Right hindlimb (tissue), 1 donor: ENCODE measurements at regions not wholly inside any gene's neighbourhood (a gene's known extent, or its start where the extent isn't known, plus 50 kb on each side); places are given as distances from the start of the nearest gene placed in this dataset.
"Not testable (repeated sequence)": the region's sequence is repeated elsewhere in the genome, so short reads cannot be mapped to it uniquely, and the experiment has no call there.

Experiments used
- DNase-seq: peaks from one replicate; pipeline ENCODE4 v3.0.0-alpha.2; 2018

DNA sequence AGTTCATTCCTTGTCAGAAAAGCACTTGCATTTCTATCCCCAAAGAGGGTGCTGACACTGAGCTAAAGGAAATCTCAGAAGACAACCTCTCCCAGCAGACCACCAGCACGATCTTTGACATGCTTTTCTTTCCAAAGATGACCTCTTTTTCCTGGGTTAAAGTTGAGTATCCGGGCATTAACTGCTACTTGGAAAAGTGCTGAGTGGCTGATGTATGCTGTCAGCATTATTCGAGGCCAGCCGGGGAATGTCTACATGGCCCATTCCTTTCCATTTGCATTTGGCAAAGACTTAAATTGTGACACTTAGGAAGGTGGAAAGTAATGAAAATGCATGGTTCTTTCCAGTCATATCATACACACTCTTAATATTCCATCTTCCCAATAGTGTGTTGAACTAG lies 90.6 kb upstream of the SKAP2 start:
- no peak for DNase-seq

DNA sequence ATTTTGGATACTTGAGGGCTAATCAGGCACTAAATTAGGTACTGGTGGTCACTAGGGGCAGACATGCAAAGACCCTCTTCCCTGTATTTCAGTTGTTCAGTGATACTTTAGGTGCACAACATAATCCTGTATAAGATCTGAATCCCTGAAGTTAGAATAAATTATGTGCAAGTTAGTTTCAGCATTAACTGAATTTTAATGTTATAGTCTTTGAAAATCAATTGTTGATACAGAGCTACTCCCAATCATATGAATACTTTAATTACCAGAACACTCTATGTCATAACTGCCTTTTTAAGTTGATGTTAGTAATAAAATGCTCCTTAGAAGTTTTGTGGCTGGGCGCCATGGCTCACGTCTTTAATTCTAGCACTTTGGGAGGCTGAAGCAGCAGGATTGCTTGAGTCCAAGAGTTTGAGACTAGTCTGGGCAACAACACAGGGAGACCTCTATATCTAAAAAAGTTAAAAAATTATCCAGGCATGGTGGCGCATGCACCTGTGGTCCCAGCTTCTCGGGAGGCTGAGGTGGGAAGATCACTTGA lies 87.1 kb upstream of the SKAP2 start:
- DNase-seq: no peak

DNA sequence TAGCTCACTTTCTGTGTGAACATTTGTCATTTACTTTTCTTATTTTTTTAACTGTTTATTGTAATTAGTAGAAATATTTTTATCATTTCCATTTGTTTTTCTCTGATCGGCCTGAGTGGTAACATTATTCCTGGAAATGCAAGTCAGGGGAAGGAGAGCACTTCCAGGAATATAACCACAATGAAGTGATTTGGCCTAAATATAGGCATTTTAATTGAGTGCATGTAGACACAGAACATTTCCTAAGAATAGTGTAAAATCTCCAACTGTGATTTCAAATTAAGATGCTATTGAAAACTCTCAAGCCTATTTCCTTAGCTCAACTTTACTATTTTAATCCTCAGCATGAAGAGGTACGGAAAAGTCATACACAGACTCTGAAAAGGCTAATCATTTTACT lies 86.5 kb upstream of the SKAP2 start:
- DNase-seq: no peak

DNA sequence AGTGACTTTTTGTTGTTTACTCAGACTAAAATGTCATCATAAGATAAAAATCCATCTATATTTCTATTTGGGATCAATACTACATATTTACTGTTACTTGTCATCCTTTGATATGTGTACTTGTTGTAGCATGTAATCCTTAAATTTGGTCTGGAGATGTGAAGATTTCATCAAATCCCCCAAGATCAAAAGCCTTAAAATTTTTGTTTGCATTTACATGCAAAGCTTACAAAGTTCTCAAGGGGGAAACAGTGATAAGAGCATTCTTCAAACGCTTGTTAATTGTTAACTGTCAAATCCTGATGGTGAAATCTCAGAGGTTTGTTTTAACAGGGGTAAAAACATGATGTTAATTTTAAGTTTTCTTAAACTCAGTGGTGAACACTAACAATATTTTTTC lies 84.9 kb upstream of the SKAP2 start:
- DNase-seq: no peak

DNA sequence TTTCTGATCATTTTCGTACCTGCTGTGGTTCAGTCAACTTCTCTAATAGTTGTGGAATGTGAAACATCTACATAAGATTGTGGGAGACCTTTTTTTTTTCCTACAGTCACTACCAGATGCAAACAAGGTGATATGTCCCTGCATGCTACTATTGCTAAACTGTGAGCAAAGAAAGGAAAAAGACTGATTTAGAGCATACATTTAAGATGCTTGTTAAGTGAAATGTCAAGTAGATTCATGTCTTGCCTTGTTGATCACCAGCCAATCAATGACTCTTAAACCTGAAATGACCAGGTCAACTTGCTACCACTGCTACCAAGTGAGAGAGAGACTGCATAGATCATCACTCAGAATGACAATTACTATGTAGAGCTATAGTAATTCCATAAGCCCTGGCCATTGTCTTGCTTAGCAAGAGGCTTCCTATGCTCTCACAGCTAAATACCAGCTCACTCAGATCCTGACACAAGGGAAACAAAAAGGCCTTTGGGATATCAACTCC lies 84.3 kb upstream of the SKAP2 start:
- no peak for DNase-seq

DNA sequence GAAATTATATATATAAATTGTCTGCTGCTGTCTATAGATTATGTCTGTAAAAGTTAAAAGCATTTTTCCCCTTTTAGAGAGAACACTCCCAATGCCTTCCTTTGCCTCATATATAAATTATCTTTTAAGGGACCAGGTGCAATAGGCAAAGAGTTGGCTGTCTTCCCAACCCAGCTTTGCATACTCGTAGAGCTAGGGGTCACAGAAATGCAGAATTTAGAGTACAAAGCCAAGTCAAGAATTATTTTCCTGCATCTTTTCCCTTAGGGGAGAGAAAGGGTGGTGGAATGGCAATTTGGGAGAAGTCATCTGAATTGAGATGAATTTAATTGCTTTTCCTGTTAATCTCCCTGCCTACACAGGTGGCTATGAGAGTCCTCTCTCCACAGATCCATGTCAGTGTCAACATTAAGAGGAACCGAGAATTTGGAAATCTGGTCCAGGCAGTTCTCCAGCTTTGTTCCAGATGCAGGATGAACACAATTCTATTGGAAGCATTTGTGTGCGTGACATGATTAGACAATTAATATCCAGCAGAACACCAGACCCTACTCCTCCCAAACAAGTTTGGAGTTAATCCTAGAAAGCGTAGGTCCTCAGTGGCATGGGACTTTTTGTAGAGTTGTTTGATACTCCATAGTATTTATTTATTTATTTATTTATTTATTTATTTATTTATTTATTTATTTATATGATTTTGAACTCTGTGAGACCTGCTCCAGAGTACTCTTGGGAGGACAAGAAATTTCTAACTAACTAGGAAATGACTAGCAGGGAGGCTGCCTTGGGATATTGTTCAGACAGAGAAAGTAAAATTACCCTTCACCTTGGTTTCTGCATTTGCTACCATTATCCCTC lies 80.3 kb upstream of the SKAP2 start:
- no peak for DNase-seq

DNA sequence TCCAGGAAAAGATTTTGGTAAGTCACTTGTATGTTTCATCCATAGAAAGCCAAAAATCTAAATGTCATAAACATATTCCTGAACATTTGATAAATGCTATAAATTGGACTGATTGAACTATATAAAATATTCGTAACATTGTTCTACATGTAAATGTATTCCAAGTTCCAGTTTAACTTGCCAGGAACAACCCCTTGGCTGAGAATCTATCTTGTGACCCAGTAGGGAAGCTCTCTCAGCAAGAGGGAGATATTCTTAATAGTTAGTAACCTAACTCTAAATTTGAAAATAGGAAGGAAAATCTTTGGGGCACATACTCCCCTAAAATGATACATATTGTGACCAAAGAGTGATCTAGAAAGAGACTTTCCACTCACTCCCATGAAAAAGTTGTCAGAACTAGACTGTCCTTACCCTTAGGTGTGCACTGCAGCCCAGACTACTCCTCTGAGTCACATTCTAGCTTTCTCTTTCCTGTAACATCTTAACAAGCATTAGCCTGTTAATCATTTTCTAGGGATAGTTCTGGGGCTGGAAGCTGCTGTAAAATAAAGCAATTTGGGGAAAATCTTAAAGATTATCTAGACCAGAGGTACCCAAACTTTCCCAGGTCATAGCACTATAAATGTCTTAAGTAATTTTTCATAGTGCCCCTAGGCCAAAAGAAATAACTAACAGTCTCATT lies 73.7 kb upstream of the SKAP2 start:
- no peak for DNase-seq

DNA sequence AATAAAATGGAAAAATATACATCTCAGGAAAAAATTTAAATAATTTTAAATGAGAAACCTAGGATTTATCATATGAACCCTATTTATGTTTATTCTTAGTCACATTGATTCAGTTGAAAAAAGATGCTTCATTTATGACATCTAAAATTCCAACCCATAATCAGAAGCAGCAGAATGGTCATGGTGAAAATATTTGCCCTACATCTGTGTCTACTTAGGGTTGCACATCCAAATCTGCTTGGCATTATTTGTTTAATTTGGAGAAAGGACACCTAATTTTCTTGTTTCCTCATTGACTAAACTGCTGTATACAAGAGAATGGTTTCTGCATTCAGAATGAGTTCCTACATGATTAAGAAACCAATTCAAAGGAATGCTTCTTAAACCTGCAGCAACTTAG lies 72.9 kb upstream of the SKAP2 start:
- DNase-seq: no peak

DNA sequence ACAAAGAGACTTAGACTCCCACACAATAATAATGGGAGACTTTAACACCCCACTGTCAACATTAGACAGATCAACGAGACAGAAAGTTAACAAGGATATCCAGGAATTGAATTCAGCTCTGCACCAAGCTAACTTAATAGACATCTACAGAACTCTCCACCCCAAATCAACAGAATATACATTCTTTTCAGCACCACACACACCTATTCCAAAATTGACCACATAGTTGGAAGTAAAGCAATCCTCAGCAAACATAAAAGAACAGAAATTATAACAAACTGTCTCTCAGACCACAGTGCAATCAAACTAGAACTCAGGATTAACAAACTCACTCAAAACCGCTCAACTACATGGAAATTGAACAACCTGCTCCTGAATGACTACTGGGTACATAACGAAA lies 68.2 kb upstream of the SKAP2 start:
- DNase-seq: not testable (repeated sequence)

DNA sequence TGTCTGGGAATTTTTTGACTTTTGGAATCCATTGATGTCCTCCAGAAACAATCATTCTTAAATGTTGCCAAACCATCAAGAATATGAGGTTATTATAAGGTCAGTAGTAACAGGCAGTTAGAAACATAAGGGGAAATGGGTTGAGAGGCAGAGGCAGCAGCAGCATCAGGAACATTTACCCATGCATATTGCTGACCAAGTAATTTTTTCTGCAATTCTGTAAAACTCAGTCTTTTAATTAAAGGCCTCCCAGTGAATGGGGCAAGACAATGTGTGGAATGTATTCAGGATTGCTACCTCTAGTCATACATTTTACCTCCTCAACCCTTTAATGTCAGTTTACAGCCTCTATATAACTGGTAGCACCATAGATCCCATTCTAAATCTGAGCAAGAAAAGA lies 66.5 kb upstream of the SKAP2 start:
- DNase-seq: no peak

DNA sequence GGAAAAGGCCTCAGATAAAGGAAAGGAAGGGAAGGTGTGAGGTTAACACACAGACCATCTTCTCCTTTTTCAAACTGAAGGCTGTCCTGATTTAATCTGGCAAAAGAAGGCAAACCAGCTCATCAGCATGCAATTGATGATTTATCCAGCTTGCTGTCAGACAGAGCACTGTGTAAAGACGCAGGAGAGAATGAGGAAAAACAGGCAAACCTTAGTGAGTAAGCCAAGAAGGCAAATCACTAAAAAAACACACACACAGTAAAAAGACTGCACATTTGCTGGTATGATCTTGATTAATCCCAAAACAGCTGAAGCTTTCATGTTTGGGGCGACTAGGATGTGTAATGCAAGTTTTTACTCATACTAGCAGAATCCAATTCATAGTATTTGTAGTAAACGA lies 65.8 kb upstream of the SKAP2 start:
- DNase-seq: no peak

DNA sequence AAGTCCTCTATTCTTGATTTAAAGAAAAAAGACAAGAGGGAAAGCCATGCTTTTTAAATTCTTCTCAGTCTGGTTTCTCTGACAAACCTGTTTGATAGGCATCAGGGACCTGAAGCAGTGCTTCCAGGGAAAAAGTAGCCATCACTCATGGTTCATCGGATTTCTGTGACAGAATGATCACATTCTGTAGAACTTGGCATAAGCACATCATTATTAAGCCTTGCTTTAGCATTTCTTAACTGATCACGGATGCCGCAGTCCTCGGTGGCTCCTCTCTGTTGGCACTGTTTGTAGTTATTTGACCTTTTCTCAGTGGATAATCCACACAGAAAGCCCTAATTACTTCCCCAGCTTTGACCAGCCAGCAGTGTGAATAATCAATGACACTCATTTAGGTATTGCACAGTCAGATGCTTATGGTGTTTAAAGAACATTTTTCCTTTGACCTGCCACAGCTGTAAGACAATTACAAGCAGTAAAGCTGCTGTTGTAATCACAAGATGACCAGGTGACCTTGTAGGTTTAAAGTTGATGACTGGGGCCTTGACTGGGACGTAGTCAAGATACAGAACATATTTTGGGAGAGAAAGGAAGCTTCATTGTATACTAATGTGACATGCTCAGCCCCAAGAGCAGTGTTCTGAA lies 64.4 kb upstream of the SKAP2 start:
- DNase-seq: no peak

DNA sequence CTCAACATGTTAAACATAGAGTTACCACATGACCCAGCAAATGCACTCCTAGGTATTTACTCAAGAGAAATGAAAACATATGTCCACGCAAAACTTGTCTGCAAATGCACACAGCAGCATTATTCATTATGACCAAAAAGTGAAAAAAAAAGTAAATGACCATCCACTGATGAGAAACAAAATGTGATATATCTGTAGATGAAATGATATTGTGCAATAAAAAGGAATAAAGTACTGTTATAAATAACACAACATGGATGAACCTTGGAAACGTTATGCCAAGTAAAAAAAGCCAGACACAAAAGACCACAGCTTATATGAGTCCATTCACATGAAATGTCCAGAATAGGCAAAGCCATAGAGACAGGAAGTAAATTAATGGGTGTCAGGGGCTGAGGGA lies 61.4 kb upstream of the SKAP2 start:
- DNase-seq: no peak

DNA sequence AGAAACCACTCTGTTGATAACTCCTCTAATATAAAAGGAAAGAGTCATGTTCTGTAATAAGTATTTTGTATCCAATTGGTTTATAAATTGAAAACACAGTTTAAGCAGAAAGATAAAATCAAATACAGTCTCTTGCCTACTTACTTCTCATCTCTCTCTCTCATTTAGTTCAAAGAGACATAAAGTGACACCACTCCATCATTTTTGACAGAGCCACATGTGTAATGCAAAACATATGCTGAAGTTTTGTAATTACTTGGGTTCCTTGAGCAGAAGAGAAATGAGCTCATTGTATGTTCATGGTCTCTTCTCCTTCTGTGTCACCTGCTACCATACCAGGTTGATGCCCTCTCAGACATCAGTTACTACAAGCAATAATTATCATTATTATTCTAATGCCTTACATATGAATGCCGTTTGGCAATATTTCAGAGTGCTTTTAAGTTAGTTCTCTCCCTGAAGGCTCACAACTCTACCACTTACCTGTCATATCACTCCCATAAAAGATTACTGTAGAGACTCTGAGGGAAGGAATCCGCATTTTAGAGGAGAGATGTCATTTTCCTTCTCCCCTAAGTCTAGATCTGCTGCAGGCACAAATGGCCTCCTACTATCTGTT lies 59.9 kb upstream of the SKAP2 start:
- no peak for DNase-seq

DNA sequence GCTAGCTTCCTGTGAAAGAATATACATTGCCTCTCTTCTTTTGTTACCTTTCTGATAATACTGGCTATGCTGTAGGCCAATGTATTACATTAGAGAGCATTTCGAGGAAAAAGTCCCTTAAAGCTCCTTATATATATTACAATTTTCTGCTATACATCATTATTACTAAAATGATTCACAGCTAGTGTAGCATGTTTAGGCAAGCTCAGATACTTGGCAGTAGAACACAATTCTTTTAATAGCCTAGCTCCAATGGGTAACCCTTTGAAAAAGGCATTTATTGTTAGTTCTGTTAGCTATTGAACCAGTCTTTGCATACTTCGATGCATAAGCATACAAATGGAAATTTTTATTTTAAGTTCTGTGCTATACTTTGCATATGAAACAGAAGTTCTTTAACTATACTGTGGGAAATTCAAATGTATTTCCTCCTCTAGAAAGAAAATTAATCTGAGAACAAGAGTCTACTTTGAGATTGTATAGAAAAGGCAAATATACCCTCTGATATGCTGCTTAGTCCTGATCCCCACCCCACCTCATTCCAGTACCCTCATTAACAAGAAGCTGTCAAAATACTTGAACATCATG lies 55.6 kb upstream of the SKAP2 start:
- no peak for DNase-seq

DNA sequence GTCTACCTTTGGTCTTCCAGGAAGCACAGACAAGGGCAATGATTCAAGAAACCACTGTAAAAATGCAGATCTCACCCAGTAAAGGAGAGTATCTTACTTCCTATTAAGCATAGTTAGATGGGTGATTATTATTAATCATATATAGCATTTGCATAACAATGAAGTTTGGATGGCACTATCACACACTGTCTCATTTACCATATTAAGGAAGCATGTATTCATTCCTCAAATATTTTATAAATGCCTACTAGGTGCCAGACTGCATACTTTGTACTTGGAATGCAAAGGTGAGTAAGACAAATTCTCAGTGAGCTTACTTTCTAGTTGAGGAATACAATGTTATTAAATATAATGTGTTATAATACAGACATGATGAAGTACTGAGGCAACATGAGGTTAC lies 53.9 kb upstream of the SKAP2 start:
- no peak for DNase-seq

DNA sequence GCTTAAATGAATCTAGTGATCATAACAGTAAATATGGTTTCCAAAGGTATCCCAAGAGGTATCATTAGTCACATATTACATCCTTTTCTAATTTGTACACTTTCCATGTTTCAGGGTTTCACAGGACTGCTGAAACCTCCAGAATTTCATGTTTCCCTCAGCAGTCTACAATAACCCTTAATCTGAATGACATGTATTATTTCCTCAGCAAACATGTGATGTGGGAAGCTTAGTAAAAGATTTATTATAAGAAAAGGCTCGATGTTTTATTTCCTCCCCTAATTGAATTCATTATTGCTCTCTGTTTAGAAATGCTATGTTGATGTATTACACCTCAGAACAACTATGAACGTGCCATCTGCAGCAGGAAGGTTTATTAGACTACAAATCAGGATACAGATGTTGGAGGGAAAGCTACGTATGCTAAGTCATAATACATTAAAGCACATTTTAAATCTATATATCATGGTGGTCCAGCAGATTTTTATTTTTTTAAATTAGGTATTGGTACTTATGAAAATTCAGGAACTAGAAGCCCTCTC lies 52.5 kb upstream of the SKAP2 start:
- DNase-seq: no peak

DNA sequence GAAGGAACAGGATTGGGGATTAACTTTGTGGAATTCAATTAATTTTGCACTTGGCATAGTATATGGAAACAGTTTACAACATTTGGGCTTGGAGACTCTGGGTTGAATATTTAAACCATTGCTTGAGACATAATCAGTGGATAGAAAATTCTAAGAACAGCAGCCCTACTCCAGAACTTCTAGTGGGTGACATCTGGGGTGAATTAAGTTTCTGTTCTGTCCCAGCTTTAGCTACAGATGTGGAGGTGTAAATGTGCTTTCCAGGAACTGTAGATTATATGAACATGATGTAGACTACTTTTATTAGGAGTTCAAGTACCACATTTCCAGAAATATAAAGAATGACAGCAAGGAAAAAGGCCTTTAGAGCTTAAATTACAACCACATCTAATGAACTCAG lies 51.9 kb upstream of the SKAP2 start:
- DNase-seq: no peak
